DMS153 treated with DMSO at 0.1 percent for 48 hours (cell line): ENCODE measurements at regions not wholly inside any gene's neighbourhood (a gene's known extent, or its start where the extent isn't known, plus 50 kb on each side); places are given as distances from the start of the nearest gene placed in this dataset.
A peak's percentile ranks its signal among the peaks of the same experiment; 100 is the strongest.
"Not testable (repeated sequence)": the region's sequence is repeated elsewhere in the genome, so short reads cannot be mapped to it uniquely, and the experiment has no call there.

Experiments used
- DNase-seq: peaks from one replicate; lab custom pipeline; 2025; ENCODE audit not compliant: unreplicated experiment; lab: John Stamatoyannopoulos, UW

- DNase-seq: no peak
Measured at GRCh38 chr17:71636644-71637043, 484.2 kb upstream of the SOX9 start.

DNA sequence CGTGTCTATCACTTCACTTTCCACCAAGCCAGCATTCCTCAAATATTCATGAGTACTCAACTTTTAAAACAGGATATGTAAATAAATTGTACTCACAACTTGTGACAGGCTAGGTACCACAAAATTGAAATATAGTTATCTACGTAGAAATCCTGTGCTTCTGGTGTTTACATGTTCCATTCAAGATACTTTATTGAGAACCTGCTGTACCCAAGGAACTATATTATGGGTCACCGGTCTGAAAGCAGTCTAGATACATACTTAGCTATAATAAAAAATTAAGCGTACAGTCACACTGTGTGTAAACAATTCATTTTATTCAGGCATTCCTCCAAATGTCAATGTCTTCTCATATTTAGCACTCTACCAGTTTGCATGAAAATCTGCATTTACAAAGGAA is 482.2 kb upstream of the SOX9 start:
- DNase-seq: no peak

DNA sequence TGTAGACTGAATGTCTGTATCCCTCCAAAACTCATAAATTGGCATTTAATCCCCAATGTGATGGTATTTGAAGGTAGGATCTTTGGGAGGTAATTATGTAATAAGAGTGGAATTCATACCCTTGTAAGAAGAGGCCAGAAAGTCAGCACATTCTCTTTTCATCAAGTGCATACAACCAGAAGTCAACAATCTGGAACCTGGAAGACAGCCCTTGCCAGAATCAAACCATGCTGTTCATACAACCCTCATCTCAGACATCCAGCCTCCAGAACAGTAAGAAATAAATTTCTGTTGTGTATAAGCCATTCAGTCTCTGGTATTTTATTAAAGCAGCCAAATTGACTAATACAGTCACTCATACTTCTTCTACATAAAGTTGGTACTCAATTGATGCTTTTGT is 481.0 kb upstream of the SOX9 start:
- DNase-seq: no peak

- not testable (repeated sequence) for DNase-seq
Measured at GRCh38 chr17:71646890-71647289, 473.9 kb upstream of the SOX9 start.

DNA sequence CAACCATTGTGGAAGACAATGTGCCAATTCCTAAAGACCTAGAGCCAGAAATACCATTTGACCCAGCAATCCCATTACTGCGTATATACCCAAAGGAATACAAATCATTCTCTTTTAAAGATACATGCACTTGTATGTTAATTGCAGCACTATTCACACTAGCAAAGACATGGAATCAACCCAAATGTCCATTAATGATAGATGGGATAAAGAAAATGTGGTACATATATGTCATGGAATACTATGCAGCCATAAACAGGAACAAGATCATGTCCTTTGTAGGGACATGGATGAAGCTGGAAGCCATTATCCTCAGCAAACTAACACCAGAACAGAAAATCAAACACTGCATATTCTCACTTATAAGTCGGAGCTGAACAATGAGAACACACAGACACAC is 472.5 kb upstream of the SOX9 start:
- not testable (repeated sequence) for DNase-seq

DNA sequence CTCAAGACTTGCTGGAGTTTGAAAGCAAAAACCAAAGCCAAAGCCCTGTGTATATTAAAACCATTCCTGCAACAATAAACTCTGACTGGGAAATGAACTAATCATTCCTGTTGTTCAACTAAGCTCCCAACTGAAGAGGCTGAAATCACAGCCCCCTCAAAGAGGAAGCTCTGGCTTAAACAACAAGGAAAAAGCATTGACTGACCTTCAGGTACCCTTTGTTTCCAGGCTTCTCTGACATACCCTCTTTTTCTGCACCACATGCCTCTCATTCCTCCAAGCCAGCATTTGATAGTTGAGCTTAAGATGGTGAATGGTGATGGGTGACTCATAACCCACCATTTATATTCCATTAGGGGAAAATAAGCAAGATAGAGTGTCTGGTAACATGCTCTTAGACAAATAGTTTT is 470.9 kb upstream of the SOX9 start:
- DNase-seq: no peak

GRCh38 chr17:71655542-71655941 is 465.3 kb upstream of the SOX9 start:
- no peak for DNase-seq

GRCh38 chr17:71656964-71657858 is 463.6 kb upstream of the SOX9 start:
- no peak for DNase-seq

GRCh38 chr17:71658996-71659395 is 461.8 kb upstream of the SOX9 start:
- DNase-seq: no peak

DNA sequence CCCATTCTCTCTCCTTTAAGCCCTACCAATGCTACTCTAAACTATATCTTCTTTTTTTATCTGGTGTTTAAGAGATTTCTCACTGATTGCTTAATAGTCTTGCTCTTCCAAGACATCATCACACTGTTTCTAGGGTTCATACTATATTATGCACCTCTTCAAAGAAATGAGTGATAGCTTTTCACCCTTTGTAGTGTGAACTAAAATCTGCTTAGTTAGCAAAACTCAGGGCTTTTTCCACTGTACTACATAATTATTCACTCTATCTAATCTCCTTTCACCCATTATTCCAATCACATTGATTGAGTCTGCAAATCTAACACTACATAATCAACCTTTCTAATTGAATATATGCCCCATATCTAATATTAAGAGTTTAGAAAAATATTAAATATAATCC is 456.0 kb upstream of the SOX9 start:
- no peak for DNase-seq

DNA sequence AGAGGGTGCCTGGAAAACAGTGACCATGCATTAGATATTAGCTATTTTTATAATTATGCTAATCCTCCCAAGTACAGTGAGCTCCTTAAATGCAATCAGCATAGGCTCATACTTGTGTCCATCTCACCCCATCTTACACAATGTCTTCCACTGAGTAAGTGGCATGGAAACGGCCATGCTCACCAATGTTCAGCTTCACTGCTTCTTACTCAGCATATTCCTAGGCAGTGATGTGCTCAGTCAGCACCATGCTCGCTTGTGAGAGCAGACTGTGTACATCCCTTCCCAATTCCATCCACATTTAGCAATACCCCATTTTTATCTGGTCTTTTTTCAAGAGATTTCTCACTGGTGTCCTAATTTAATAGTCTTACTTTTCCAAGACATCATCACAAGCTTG is 454.8 kb upstream of the SOX9 start:
- no peak for DNase-seq

DNA sequence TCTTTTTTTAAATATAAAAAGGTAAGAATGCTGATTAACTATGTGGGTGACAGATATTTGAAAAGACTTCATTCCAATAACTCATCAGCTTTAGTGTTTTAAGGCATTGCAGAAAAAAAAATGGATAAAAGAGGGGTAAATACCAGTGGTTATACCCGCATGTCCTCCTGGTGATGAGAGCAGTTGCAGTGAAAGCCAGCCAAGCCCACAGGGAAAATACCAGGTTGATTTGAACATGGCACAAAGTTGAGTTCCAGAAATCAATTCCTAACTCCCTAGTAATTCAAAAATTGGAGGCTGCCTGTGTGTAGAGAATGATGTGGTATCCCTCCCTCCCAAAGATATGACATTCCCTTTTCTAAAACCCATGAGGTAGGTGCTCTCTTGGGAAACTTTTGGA is 453.2 kb upstream of the SOX9 start:
- no peak for DNase-seq

DNA sequence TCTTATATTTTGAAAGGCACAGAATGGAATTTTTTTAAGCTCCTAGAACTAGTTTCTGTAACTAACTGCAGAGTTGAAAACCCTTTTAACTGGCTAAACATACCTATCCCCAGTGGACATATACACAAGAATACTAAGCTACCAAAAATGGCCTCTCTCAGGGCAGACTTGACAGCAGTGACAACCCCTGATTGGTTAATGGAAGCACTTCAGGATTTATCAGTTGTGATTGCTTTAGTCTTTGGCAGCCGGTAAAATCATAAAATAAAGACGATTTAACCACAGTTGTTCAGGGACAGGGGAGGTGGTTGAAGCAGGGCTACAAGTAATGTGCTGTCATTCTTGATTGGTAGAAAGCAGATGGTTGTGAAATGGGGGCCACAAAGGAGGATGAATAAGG is 452.0 kb upstream of the SOX9 start:
- no peak for DNase-seq

GRCh38 chr17:71677439-71677838 is 443.4 kb upstream of the SOX9 start:
- no peak for DNase-seq

DNA sequence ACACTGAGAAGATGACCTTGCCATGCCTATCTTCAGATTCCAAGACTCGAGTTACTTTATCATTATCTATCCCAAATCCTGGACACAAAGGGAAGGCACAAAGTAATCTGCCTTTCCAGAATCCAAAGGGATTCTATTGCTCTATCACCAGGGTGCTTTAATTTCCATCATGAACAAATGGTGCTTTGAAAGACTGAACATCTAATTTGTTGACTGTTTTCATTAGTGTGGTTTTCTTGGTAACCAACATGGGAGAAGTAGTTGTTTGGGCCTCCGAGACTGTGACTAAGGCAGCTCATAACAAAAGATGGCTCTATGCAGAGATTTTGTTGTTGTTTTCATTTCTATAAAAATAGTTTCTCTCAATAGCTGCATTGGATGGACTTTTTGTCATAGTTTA is 441.0 kb upstream of the SOX9 start:
- DNase-seq: no peak

- DNase-seq: no peak
Measured at GRCh38 chr17:71681427-71682173, 439.2 kb upstream of the SOX9 start.

DNA sequence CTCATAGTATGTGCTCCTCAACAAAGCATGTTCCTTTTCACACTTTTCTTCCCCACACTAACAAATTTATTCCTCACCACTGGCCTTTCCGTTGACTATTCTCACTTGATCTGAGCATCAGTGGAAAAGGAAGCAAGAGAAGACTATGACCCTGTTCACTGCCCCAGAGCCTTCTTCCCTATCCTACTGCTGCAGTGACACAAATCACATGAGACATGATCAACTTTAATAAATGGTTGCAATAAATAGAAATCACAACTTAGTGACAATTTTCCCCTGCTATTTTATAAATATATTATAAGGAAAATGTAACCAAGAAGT is 438.7 kb upstream of the SOX9 start:
- no peak for DNase-seq

GRCh38 chr17:71689782-71690181 is 431.0 kb upstream of the SOX9 start:
- no peak for DNase-seq

GRCh38 chr17:71699907-71700306 is 420.9 kb upstream of the SOX9 start:
- no peak for DNase-seq

DNA sequence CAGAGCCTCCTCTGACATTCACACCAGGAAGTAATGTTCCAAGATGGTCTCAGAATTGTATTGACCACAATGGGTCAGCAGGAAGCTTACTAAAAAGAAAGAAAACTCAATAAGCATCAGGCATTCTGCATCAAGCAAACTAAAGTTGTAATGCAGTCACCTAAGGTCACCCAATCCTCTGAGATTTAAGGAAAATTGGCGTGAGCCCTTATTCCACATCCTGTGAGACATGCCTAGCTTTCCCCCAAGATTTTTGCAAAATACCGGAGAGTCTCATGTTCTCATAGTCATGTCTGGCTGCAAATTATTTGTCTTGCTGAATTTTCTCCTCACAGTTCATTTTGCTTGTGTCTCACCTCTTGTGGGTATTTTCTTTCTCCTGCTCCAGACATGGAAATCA is 417.1 kb upstream of the SOX9 start:
- no peak for DNase-seq

DNA sequence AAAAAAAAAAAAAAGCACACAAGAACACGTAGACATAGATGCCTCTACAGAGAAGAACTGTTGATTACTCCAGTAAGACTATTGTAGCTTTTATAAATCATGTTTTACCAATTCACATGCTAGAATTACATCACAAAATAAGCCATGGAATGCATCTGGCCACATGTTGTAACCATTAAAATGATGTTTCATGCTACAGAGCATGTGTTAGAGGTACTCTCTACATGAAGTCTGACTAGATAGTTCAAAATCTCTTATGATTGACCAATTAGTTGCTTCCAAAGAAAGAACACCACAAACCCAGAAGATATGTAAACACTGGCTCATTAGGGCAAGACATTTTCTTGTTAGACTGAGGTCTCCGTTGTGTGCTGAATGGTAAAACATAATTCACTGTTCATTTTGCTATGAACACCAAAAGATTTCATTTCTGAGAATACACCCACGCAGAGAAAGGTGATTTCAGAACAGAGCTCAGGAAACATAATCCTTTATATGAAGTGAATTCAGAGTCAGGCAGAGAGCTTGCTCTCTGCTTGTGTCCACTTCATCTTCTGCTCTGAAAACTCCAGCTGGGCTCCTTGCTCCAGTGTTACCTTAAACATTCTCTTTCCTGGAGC is 411.4 kb upstream of the SOX9 start:
- DNase-seq: no peak

GRCh38 chr17:71709946-71710345 is 410.9 kb upstream of the SOX9 start:
- DNase-seq: peak; percentile 29
